ENCODE measurements at regions not wholly inside any gene's neighbourhood (a gene's known extent, or its start where the extent isn't known, plus 50 kb on each side); places are given as distances from the start of the nearest gene placed in this dataset.

DNA sequence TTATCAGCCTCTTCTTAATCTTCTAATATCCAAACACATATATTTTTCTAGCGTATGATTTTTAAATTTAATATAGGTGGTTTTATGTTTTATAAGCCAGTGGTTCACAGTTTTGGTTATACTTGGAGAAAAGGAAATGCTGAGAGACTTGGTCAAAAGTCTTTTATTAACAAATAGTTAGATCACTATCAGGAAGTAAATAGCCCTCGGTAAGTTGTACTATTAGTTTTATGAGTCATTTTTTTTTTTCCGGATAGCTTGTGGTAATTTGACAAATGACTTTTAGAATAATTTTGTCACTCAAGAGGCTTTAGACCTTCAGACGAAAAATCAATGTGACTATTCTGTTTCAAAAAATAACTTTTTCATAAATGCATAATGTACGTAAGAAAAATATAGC is 232.2 kb upstream of the ROBO1 start:
- TF ChIP-seq, protein P1, sequence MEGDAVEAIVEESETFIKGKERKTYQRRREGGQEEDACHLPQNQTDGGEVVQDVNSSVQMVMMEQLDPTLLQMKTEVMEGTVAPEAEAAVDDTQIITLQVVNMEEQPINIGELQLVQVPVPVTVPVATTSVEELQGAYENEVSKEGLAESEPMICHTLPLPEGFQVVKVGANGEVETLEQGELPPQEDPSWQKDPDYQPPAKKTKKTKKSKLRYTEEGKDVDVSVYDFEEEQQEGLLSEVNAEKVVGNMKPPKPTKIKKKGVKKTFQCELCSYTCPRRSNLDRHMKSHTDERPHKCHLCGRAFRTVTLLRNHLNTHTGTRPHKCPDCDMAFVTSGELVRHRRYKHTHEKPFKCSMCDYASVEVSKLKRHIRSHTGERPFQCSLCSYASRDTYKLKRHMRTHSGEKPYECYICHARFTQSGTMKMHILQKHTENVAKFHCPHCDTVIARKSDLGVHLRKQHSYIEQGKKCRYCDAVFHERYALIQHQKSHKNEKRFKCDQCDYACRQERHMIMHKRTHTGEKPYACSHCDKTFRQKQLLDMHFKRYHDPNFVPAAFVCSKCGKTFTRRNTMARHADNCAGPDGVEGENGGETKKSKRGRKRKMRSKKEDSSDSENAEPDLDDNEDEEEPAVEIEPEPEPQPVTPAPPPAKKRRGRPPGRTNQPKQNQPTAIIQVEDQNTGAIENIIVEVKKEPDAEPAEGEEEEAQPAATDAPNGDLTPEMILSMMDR (IDR thresholded peaks at IDR 0.05), result no peak
- TF ChIP-seq, protein P2, sequence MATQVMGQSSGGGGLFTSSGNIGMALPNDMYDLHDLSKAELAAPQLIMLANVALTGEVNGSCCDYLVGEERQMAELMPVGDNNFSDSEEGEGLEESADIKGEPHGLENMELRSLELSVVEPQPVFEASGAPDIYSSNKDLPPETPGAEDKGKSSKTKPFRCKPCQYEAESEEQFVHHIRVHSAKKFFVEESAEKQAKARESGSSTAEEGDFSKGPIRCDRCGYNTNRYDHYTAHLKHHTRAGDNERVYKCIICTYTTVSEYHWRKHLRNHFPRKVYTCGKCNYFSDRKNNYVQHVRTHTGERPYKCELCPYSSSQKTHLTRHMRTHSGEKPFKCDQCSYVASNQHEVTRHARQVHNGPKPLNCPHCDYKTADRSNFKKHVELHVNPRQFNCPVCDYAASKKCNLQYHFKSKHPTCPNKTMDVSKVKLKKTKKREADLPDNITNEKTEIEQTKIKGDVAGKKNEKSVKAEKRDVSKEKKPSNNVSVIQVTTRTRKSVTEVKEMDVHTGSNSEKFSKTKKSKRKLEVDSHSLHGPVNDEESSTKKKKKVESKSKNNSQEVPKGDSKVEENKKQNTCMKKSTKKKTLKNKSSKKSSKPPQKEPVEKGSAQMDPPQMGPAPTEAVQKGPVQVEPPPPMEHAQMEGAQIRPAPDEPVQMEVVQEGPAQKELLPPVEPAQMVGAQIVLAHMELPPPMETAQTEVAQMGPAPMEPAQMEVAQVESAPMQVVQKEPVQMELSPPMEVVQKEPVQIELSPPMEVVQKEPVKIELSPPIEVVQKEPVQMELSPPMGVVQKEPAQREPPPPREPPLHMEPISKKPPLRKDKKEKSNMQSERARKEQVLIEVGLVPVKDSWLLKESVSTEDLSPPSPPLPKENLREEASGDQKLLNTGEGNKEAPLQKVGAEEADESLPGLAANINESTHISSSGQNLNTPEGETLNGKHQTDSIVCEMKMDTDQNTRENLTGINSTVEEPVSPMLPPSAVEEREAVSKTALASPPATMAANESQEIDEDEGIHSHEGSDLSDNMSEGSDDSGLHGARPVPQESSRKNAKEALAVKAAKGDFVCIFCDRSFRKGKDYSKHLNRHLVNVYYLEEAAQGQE (IDR thresholded peaks at IDR 0.05; ENCODE audit: insufficient read depth in 1 of 2, low read depth in 2 of 2, low read length in 1 of 2), result no peak
- TF ChIP-seq SIN3A (IDR thresholded peaks at IDR 0.05; ENCODE audit: borderline replicate concordance, insufficient read depth, low read depth, low read length) (no peak), POLR2AphosphoS5 (IDR thresholded peaks at IDR 0.05; ENCODE audit: low read depth, low read length) (no peak), TCF7L2 (IDR thresholded peaks at IDR 0.05; ENCODE audit: low read depth, low read length) (no peak)

Measured in Panc1 (cell line).